HG03354 (cell line): ENCODE measurements at regions not wholly inside any gene's neighbourhood (a gene's known extent, or its start where the extent isn't known, plus 50 kb on each side); places are given as distances from the start of the nearest gene placed in this dataset.

ENCODE experiments used
- ATAC-seq: cut with Tn5 transposase; IDR thresholded peaks from one replicate; pipeline ENCODE4 v1.9.1; 2021; ENCODE audit warnings: mild to moderate bottlenecking; ENCODE audit not compliant: unreplicated experiment, poor library complexity, severe bottlenecking

DNA sequence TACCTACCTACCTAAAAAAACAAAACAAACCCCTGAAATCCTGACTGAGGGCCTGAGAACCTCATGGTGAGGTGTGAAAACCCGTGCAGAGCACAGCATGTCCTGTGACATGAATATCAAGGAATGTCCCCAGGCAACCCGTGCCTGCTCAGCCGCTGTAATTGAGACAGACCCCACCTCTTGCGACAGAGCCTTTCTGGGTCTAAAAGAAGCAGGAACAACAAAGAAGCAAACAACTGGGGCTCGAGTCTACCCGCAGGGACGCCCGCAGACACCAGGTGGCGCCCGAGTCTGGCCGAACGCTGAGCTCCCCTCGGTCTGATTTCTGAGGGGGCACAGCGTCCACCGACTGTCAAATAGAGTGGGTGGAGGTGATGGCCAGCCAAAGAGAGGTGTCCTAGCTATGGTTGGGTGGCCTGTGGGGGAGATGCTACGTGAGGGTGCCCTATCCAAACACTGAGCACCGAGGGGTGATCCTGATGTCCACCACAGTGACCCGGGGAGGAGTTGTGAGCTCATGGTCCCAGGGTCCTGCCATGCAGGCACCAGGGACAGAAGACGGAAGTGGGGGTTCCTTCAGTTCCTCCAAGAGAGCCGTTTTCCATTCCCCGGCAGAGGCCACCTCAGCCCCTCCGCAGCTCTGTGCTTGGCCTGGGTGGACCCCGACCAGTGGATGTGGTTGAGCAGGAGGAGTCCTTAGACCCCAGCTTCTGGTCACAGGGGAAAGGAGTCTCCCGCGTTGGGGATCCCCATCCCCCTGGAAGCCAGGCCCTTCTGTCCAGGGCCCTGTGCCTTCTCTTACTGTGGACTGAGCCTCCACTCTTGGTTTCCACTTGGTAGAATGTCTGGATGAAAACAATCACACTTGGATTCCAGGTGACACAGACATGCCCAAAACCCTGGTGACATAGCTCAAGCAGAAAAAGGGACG, 268.2 kb downstream of the CDC5L start:
- peak; percentile 69 for ATAC-seq

DNA sequence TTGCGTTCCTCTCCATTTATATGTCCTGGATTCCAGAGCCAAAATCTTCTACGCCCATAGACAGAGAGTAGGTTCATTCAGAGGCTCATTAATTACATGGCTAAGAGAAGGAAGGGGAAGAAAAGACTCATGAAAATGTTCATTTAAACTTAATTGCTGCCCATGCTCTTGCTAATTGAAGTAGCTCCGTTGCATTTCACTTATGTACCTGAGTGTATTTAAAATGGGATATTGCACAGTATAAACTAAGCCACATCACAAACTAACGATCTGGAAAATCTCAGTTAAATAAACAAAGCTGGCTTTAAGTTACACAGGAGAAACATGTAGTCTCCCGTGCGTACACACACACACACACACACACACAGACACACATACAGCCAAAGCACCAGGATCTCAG, 269.2 kb downstream of the CDC5L start:
- no peak for ATAC-seq

DNA sequence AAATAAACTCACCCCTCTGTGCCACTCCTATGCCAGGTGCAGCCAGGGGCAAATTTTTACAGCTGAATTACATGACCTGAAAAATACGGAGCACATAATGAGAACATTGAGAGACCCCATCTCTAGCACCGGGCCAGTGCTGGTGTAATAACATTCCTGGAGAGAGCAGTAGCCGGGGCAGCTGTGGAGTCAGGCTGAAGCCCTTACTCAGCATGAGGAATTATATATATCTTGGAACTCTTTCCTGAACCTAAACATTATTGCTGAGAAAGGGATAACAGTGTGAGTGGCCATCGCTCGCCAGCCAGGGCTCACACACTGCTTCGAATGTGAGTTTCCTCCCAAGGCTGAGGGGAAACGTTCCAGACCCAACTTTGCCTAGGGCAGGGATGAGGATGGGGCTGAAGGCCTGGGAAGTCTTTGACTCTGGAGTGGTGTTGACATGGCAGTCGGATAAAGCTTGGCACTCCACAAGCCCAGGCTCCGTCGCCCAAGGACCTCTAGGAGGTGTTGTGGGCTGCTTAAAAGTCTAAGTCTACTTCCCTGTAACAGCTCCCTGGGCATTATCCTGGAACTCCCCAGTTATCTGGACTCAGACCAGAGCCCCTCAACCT, 269.8 kb downstream of the CDC5L start:
- ATAC-seq = no peak

DNA sequence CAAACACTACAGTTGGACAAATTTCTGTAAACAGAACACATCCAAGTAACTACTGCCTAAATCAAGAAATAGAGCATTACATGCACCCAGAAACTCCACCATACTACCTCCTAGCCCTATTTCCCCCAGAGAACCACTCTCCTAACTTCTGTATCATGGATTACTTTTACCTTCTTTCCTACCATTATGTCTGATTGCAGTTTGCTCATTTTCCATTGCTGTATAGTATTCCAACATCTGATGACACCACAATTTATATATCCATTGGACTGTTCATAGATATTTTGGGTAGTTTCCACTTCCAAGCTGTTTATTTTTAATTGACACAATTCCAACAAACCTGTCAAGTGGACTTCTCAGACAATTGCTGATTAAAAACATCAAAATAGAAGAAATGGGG, 271.1 kb downstream of the CDC5L start:
- no peak for ATAC-seq

DNA sequence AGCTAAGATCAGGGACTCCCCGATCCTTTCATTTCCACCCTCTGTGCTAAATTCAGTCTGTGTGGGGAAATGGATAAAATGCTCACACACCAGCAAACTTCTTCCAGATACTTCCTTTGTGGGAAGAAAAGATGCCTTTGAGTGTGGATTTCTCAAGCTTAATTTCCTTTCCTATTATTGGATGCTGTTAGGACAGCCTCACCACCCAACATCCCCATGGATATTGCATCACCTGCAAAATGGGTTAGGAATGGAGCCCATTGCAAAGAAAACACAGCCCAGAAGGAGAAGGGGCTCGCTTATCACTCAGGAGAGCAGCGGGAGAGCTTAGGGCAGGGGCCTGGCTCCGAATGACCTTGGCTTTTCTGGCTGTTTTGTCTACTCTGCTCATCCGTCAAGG, 272.2 kb downstream of the CDC5L start:
- no peak for ATAC-seq

DNA sequence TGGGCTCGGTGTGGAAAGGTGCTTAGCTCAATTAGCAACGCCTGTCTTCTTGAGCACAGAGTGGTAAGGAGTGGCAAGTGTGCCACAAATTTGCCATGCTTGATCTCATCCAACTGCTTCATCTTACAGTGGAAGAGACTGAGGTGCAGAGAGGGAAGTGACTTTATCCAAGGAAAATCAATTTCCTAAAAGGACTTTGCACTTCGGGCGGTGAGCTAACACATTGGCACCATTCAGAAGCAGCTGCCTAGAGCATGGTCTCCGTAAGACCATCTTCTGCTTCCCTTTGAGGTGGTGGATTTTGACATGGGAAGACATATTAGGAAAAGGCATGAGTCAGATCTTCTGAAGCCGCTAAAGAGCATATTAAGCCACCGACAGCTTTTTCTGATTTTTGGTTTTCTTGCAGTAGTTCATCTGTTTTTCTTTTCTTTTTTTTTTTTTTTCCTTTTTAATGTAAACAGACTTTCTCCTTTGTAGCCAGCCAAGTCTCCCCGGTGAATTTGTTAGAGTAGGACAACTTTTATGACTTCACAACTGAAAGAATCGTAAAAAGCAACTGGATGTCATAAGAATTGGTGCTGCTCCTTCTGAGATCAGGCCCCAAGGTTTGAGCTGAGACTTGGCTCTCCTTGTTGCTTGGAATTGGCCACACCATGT, 273.2 kb downstream of the CDC5L start:
- ATAC-seq = no peak

DNA sequence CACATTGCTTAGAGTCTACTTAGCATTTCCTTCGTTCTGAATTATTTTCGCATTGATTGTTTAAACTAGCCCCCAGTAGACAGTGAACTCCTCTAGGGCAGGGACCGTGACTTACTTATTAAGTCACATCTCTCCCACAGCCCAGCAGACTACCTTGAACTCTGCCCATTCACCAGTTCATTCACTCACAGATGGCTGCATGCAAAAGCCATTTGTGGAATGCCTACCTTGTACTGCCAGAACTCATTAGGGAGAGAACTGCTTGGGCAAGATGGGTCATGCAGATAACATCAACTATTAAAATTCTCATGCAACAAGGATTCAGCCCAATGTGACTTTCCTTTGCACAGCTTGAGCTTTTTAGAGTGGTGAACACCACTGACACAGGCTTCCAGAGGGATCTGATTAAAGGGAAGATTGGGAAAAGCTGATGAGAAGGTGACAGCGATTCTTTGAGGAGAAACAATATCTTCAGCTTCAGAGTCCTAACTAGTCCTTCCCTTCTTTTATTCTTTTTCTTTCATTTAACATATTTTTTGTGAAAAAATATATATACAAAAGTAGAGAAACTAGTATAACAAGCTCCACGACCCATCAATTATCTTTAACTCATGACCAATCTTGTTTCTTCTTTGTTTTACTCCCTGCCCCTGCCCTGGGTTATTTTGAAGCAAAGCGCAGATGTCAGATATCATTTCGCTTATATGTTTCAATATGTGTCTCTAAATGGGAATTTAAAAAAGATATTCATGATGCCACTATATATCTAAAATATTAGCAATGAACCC, 273.9 kb downstream of the CDC5L start:
- no peak for ATAC-seq

DNA sequence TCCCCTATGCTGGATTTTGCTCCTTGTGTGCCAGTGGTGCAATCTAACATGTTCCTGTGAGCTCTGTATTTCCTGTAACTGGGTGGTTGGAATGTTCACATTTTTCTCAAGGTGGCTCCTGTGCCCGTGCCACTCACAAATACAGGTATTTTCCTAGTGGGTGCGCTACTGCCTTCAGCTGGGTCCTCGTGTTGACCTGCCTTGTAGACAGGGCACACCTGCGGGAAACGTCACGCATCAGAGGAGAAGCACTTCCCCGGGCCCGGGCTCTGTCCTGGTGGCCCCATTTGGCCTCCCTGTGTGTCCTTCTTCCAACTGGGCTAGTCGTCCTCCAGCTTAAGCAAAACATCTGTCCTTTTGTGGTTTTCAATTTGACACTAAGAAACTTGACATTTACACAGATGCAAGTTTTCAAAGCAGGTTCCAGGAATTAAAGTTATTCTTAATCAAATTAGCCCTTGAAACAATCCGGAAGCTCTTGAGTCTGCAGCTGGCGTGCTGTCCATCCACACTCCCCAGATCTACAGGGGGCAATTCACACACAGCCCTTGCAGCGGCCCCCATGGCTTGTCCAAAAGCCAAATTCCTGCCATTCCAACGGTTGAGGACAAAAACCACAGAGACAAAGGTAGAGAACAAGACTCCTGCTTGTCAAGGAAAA, 275.1 kb downstream of the CDC5L start:
- no peak for ATAC-seq

DNA sequence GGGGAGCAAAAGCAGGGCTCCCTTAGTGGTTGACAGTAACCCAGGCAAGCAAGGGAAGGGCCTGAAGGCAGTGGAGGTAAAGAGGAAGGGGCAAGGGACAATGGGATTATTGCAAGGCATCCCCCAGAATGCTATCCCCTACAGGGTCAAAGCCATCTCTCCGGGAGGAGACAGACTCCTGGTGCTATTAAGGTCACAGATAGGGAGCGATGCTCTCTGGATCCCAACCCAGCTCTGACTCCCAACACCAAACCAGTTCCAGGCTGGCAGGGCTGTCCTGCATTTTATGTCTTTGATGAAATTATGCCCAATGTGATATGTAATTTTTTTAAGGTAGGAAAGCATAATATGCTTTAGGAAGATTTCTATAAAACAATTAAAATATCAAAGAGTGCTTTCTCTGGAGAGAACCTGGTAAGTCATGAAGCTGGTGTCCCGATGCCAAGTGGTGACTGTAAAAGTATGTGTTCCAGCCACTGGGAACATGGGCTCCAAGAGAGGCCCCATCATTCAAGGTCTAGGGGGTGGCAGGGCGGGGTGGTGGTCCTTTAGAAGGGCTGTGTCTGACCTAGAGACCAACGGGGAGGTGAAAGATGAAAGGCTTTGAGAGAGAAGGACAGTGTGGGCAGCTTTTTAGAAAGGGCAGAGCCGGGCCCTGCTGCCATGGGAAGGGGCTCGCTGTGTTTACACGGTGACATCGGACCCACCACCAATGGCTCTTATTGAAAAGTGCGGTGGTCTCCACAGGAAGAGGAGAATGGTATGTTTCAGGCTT, 276.5 kb downstream of the CDC5L start:
- ATAC-seq = no peak

DNA sequence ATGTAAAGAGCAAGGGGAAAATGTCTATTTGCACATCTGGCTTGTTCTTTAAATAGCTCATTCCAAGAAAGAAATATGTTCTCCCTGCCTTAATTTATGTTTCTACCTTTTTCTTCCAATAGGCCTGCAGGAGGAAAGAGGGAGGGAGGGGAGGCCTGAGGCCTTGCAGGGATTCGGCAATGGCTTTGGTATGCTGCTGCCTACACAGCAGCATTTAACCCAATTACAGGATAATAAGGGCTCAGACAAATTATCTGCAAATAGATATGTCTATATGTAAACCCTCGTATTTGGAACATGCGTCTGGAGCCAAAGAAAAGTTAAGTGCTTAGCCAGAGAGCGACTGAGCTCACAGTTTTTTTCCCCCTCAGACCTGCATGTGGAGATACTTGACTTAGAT, 277.2 kb downstream of the CDC5L start:
- ATAC-seq = no peak

DNA sequence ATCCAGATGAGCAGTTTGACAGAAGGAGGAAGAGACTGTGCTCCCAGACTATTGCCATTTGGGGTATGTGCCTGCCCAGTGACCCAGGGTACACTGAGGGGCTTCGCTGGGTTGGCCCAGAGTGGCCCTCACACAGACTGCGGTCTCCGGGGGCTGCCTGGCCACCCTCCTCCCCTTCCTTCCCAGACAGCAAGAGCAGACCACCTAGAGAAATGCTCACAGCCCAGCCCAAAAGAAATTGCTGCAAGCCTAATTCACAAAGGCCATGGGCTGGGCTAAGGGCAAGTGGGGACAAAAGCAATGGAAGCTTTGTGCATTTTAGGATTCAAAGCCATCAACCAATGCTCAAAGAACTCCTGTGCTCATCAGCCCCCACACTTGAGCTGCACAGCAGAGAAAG, 277.6 kb downstream of the CDC5L start:
- ATAC-seq = no peak

DNA sequence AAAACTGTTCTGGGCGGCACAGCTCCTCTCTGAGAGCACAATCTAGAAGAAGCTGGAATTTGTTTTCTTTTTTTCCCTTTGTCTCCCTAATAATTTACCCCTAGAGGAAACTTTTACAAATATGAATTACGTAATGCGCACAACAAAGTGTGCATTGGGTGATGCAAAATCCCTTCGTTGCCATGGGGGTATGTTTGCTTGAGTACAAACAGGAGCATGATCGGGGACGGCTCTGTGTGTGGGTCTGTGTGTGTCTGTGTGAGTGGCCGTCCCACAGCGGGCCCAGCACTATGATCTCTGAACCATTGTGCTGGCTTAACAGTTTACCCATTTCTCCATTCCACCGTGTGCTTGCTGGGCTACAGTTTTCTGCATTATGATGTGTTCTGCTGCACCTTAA, 278.2 kb downstream of the CDC5L start:
- ATAC-seq = no peak

DNA sequence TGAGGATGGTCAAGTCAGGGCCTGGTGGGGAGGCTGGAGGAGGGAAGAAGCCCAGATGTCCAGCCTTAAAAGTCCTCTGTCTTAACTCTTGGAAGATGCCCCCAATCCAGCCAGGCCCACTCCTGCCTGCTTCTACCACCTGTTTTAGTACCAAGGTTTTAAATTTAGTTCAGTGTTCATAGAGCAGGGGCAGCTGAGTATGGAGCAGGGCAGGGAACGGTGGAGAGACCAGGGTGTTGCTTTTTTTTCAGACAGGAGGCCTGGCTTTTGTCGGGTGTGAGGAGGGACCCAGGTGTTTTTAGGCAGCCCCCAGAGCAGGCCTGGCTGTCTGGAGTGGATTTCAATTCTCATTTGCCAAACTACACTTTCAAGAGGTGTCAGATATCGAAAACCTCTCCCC, 278.8 kb downstream of the CDC5L start:
- no peak for ATAC-seq

DNA sequence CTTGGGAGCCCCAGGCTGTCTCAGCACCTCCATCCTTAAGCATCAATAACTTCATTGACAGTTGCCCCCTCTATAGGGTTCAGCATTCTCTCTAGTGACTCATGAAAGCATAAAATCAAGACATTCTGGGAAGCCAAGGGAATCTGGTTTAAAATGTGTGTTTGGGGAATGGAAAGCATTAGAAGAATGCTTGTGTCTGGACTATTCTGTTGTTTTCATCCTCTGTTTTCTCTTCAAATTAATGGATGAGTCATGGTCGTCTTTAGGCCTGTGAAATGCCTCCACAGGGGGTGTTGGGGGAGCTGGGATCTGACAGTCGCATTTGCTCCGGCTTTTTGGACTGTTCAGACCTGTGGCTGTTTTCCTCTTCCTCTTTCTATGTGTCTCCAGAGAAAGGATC, 279.7 kb downstream of the CDC5L start:
- no peak for ATAC-seq

DNA sequence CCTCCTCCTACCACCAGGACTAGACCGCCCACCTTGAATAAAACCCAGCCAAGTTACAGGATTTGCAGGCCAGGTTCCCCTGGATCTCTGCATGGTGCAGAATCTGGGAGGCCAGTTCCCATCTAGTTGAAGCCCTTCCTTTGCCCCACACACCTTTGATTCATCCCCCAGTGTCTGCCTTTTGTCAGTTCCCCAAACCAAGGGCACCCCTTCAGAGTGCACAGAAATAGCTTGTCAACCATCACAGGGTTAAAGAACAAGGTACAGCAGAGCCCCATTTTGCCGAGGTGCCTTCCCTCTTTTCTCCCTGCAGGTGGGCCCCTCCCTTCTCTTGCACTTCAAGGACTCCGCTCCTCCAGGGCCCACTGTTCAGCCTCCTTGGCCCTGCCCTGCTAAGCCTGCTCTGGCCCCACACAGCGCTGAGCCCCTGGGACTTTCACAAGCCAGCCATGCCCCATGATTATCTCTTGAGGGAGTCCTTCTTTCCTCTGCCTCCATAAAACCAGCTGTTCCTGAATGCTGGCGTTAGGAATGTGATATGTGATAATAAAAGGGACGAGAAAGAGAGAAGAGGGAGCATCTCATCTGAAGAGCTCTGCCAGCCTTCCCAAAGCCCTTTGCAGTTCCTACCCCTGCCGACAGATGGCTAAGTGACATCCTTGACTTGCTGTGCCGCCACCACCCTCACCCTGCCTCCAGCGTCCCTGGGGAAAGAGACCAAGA, 280.3 kb downstream of the CDC5L start:
- ATAC-seq = peak; percentile 66

DNA sequence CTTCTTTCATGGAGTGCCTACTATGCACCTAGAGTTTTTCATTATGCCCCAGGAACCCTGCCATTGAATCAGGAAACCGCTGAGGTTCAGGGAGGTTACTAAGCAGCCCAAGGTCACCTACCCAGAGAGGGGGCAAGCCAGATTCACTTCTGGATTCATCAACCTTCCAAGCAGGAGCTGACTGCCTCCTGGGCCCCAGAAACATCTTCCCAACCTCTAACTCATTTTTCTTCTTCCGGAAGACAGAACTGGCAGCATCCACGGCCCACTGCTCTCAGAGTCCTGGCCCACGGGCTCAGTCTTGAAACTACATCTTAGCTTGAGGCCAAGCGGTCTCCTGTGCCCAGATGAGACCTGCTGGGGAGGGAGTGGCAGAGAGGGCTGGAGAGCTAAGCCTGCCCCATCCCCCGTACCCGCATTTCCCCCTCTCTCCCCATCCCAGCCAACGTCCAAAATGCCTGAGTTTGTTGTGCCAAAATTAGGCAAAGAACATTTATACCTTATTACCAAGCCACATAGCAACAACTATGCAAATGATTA, 281.0 kb downstream of the CDC5L start:
- no peak for ATAC-seq

DNA sequence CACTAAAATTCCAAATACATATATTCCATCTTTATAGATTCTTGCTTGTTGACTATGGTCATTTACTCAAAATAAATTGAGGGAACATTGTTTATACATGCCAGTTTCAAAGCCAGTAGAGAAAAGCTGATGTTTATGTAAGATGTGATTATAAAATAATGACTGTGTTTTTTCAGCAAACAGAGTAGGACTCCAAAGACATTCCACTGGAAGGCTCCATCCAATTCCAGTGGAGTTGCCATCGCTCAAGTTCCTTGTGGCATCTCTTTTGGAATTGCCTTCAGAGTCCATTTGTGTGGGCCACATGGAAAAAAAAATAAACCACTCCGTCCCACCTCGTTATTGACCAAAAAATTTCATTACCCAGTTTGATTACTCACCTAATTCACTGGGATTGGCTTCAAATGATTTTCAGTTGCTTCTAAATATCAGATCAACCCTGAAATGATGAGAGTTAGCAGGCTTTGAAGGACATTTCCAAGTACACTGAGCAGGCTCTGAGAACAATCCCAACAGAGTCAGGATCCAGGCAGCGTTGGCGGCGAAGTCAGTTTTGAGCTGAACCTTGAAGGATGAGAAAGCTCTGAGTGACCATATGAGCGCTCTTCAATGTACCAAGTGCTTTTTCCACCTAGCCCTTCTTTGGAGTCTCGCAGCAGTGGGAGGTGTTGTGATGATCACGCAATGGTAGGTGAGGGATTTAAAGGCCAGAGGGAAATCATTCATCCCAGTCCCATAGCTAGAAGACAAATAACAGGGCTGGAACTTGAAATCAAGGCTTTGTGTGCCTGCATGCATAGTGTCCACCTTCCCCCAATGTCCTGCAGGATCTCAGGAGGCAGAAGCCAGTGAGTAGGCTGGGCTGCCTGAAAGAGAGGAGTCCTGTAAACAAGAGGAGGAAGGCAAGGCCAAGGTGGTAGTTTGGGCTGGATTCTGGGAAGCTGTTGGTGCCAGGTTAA, 281.7 kb downstream of the CDC5L start:
- no peak for ATAC-seq
